VCaP (cell line): ENCODE measurements at regions not wholly inside any gene's neighbourhood (a gene's known extent, or its start where the extent isn't known, plus 50 kb on each side); places are given as distances from the start of the nearest gene placed in this dataset.

Experiments
- H3K27ac ChIP-seq: fragments of 450-650 bp; 2 replicates; pipeline ENCODE4 v1.5.1; 2017
- CTCF ChIP-seq: fragments of 450-650 bp; conservative IDR thresholded peaks from 2 replicates; pipeline ENCODE4 v1.5.1; 2017; ENCODE audit warnings: mild to moderate bottlenecking, moderate library complexity

GRCh38 chr6:66751630-66752029, 1044.6 kb upstream of the EYS start:
- no peak overlapping the region for H3K27ac ChIP-seq
- TF ChIP-seq CTCF, result no peak

DNA sequence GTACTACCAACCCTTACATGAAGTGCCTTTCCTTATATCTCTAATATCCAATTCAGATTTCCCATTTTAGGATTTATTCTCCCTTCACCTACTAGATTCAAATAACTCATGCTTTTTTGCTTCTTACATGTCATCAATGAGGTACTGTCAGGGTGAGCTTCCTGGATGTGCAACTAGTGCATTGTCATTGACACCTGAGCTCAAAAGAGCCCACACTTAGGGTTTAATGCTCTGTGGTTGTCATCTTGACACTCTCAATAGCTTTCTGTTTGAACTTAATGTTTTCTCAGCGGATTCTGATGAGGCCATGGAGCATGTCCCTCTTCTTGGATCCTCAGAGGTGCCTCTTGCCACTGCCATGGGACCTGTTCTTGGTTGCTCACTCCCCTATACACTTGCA, 1033.3 kb upstream of the EYS start:
- no peak for TF ChIP-seq CTCF
- no peak overlapping the region for H3K27ac ChIP-seq

- TF ChIP-seq CTCF, result no peak
Measured at GRCh38 chr6:66735106-66735890, 1028.3 kb upstream of the EYS start.

DNA sequence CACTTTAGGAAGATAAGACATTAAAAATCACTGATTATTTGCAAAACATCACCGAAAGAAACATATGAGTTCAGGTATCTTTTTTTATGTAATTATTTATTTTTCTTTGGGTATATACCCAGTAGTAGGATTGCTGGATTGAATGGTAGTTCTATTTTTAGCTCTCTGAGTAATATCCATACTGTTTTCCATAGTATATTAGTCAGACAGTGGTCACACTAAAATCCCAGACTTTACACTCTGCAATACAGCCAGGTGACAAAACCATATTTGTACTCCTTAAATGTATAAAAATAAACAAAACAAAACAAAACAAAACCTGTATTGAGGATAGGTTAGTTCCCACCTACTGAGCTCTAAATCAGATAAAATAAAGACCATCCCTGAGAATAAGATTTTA, 1024.3 kb upstream of the EYS start:
- no peak overlapping the region for H3K27ac ChIP-seq
- no peak for TF ChIP-seq CTCF

More at GRCh38 chr6:66735106-66735890, 1028.3 kb upstream of the EYS start:
- H3K27ac ChIP-seq, result no peak overlapping the region

DNA sequence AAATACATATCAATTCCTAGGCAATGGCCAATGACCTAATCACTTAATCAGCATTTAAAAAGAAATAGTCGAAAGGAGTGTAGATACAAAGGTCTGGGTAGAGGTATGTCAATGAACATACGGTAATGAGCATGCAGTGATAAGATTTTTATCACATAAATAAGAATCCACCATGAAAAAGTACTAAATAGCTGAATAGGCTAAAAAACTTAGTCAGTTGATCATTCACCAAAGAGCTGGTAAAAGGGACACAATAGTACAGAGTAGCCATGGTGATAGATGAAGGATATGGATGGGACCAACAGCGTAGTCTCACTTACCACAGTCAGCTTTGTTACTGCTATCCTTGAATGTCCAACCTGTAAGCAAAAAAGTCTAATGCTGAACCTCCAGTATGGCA, 1018.6 kb upstream of the EYS start:
- no peak for TF ChIP-seq CTCF
- H3K27ac ChIP-seq, result no peak overlapping the region

GRCh38 chr6:66717801-66718200, 1010.8 kb upstream of the EYS start:
- no peak overlapping the region for H3K27ac ChIP-seq
- TF ChIP-seq CTCF, result no peak

GRCh38 chr6:66699385-66699784, 992.4 kb upstream of the EYS start:
- no peak overlapping the region for H3K27ac ChIP-seq
- TF ChIP-seq CTCF, result no peak
